ENCODE measurements at regions not wholly inside any gene's neighbourhood (a gene's known extent, or its start where the extent isn't known, plus 50 kb on each side); places are given as distances from the start of the nearest gene placed in this dataset.

DNA sequence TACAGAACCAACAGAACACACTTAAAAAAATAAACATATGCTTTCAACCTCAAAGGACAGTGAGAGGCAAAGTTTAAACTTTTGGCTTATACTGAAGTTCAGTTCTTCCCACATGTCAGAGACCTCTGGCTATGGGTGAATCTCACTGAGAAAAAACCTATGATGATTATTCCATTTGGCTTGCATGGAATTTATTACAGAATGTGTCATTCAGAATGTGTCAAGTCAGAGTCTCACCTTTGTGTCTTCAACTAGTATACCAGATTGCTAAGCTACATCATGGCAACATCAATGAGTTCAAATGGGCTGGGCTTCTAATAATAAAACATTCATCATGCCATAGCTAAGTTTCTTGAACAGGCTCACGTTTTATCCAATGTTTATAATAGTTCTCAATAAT is 987.0 kb downstream of the NTRK3 start:
- ATAC-seq (no peak), DNase-seq (ENCODE audit: low spot score) (no peak)
- Mint-ChIP-seq H3K27ac (no peak overlapping the region), H3K9me3 (peaks cover 12% of the 10 kb centered on the region), H3K36me3 (ENCODE audit: low read depth) (peaks cover 9% of the 10 kb centered on the region; the same call in 2 of the 3 replicates), H3K4me1 (peaks cover 11% of the 10 kb centered on the region), H3K4me3 (no peak overlapping the region), H3K27me3 (ENCODE audit: insufficient read depth, low read depth, poor library complexity) (peaks cover 1% of the 10 kb centered on the region)
- no peaks in the 10 kb centered on the region for H3K27me3 ChIP-seq (ENCODE audit: insufficient read depth)
- no peaks in the 10 kb centered on the region for H3K79me2 ChIP-seq (replicated peaks; ENCODE audit: insufficient read depth)
- no peaks in the 10 kb centered on the region for H3K36me3 ChIP-seq (ENCODE audit: insufficient read depth)
- 0 out of 2 replicates have a peak, but pooled peaks cover 7% of the 10 kb centered on the region for H3K9me2 ChIP-seq (ENCODE audit: insufficient read depth)
- H2AFZ ChIP-seq, result no peak overlapping the region
- H4K20me1 ChIP-seq (replicated peaks; ENCODE audit: insufficient read depth), result no peaks in the 10 kb centered on the region
- no peak for TF ChIP-seq STAT1 (IDR thresholded peaks at IDR 0.05; ENCODE audit: unreplicated experiment)
- TF ChIP-seq, protein P1, sequence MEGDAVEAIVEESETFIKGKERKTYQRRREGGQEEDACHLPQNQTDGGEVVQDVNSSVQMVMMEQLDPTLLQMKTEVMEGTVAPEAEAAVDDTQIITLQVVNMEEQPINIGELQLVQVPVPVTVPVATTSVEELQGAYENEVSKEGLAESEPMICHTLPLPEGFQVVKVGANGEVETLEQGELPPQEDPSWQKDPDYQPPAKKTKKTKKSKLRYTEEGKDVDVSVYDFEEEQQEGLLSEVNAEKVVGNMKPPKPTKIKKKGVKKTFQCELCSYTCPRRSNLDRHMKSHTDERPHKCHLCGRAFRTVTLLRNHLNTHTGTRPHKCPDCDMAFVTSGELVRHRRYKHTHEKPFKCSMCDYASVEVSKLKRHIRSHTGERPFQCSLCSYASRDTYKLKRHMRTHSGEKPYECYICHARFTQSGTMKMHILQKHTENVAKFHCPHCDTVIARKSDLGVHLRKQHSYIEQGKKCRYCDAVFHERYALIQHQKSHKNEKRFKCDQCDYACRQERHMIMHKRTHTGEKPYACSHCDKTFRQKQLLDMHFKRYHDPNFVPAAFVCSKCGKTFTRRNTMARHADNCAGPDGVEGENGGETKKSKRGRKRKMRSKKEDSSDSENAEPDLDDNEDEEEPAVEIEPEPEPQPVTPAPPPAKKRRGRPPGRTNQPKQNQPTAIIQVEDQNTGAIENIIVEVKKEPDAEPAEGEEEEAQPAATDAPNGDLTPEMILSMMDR (conservative IDR thresholded peaks at IDR 0.05; ENCODE audit: low read depth in 2 of 2), result no peak
- TF ChIP-seq EZH2 (IDR thresholded peaks at IDR 0.05; ENCODE audit: low read depth, unreplicated experiment), result no peak
- TF ChIP-seq, protein P2, sequence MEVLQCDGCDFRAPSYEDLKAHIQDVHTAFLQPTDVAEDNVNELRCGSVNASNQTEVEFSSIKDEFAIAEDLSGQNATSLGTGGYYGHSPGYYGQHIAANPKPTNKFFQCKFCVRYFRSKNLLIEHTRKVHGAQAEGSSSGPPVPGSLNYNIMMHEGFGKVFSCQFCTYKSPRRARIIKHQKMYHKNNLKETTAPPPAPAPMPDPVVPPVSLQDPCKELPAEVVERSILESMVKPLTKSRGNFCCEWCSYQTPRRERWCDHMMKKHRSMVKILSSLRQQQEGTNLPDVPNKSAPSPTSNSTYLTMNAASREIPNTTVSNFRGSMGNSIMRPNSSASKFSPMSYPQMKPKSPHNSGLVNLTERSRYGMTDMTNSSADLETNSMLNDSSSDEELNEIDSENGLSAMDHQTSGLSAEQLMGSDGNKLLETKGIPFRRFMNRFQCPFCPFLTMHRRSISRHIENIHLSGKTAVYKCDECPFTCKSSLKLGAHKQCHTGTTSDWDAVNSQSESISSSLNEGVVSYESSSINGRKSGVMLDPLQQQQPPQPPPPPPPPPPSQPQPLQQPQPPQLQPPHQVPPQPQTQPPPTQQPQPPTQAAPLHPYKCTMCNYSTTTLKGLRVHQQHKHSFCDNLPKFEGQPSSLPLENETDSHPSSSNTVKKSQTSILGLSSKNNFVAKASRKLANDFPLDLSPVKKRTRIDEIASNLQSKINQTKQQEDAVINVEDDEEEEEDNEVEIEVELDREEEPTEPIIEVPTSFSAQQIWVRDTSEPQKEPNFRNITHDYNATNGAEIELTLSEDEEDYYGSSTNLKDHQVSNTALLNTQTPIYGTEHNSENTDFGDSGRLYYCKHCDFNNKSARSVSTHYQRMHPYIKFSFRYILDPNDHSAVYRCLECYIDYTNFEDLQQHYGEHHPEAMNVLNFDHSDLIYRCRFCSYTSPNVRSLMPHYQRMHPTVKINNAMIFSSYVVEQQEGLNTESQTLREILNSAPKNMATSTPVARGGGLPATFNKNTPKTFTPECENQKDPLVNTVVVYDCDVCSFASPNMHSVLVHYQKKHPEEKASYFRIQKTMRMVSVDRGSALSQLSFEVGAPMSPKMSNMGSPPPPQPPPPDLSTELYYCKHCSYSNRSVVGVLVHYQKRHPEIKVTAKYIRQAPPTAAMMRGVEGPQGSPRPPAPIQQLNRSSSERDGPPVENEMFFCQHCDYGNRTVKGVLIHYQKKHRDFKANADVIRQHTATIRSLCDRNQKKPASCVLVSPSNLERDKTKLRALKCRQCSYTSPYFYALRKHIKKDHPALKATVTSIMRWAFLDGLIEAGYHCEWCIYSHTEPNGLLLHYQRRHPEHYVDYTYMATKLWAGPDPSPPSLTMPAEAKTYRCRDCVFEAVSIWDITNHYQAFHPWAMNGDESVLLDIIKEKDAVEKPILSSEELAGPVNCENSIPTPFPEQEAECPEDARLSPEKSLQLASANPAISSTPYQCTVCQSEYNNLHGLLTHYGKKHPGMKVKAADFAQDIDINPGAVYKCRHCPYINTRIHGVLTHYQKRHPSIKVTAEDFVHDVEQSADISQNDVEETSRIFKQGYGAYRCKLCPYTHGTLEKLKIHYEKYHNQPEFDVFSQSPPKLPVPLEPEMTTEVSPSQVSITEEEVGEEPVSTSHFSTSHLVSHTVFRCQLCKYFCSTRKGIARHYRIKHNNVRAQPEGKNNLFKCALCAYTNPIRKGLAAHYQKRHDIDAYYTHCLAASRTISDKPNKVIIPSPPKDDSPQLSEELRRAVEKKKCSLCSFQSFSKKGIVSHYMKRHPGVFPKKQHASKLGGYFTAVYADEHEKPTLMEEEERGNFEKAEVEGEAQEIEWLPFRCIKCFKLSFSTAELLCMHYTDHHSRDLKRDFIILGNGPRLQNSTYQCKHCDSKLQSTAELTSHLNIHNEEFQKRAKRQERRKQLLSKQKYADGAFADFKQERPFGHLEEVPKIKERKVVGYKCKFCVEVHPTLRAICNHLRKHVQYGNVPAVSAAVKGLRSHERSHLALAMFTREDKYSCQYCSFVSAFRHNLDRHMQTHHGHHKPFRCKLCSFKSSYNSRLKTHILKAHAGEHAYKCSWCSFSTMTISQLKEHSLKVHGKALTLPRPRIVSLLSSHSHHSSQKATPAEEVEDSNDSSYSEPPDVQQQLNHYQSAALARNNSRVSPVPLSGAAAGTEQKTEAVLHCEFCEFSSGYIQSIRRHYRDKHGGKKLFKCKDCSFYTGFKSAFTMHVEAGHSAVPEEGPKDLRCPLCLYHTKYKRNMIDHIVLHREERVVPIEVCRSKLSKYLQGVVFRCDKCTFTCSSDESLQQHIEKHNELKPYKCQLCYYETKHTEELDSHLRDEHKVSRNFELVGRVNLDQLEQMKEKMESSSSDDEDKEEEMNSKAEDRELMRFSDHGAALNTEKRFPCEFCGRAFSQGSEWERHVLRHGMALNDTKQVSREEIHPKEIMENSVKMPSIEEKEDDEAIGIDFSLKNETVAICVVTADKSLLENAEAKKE (CRISPR knock-in tag; IDR thresholded peaks at IDR 0.05), result no peak
- TF ChIP-seq EZH2phosphoT487 (IDR thresholded peaks at IDR 0.05; ENCODE audit: unreplicated experiment), result no peak
- TF ChIP-seq JUNB (IDR thresholded peaks at IDR 0.05; ENCODE audit: unreplicated experiment), result no peak
- TF ChIP-seq NANOG (IDR thresholded peaks at IDR 0.05; ENCODE audit: borderline replicate concordance), result no peak
- TF ChIP-seq, protein P3, sequence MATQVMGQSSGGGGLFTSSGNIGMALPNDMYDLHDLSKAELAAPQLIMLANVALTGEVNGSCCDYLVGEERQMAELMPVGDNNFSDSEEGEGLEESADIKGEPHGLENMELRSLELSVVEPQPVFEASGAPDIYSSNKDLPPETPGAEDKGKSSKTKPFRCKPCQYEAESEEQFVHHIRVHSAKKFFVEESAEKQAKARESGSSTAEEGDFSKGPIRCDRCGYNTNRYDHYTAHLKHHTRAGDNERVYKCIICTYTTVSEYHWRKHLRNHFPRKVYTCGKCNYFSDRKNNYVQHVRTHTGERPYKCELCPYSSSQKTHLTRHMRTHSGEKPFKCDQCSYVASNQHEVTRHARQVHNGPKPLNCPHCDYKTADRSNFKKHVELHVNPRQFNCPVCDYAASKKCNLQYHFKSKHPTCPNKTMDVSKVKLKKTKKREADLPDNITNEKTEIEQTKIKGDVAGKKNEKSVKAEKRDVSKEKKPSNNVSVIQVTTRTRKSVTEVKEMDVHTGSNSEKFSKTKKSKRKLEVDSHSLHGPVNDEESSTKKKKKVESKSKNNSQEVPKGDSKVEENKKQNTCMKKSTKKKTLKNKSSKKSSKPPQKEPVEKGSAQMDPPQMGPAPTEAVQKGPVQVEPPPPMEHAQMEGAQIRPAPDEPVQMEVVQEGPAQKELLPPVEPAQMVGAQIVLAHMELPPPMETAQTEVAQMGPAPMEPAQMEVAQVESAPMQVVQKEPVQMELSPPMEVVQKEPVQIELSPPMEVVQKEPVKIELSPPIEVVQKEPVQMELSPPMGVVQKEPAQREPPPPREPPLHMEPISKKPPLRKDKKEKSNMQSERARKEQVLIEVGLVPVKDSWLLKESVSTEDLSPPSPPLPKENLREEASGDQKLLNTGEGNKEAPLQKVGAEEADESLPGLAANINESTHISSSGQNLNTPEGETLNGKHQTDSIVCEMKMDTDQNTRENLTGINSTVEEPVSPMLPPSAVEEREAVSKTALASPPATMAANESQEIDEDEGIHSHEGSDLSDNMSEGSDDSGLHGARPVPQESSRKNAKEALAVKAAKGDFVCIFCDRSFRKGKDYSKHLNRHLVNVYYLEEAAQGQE (IDR thresholded peaks at IDR 0.05; ENCODE audit: unreplicated experiment), result no peak
- no peak for TF ChIP-seq ZNF331 (CRISPR knock-in tag; IDR thresholded peaks at IDR 0.05; ENCODE audit: low read depth)
- no peak for TF ChIP-seq POLR2AphosphoS5 (IDR thresholded peaks at IDR 0.05; ENCODE audit: low read depth)
- H3K4me2 ChIP-seq, result no peak overlapping the region
- H3F3A ChIP-seq (replicated peaks; ENCODE audit: low read depth), result no peaks in the 10 kb centered on the region
- H3K4me1 ChIP-seq (ENCODE audit: insufficient read depth), result peaks cover 8% of the 10 kb centered on the region; the same call in 1 of the 2 replicates
- H3K27ac ChIP-seq (ENCODE audit: low read depth), result no peak overlapping the region
- no peak overlapping the region for H3K4me3 ChIP-seq
